ENCODE measurements at regions not wholly inside any gene's neighbourhood (a gene's known extent, or its start where the extent isn't known, plus 50 kb on each side); places are given as distances from the start of the nearest gene placed in this dataset.

DNA sequence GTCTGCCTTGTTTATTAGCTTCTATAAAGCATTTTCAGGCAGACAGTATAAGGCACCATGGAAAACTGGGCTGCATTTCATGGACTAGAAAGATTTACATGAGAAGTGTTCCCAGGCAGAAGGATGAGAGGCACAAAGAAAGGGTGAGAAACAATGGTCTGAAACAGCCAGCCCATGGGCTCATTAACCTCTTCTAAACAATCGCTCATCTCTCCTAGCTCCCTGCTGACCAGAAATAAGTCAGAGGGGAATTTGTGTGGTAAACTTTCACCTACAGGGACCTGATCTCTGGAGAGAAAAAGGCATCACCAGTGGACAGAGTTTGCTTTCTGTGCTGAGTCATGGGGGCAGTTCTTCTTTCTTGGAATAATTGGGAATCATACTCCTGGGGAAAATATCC is 51.8 kb upstream of the KIRREL3 start:
- Mint-ChIP-seq H3K4me3 (no peak overlapping the region), H3K36me3 (ENCODE audit: low read depth) (no peaks in the 10 kb centered on the region), H3K9me3 (ENCODE audit: low read depth) (no peaks in the 10 kb centered on the region), H3K27ac (no peak overlapping the region), H3K4me1 (no peaks in the 10 kb centered on the region), H3K27me3 (no peaks in the 10 kb centered on the region)
- no peak for ATAC-seq
- DNase-seq, result no peak
- CTCF ChIA-PET, result no interaction called here
- POLR2A ChIA-PET, result no interaction called here
- intact Hi-C loops (cut with DNase I, micrococcal nuclease), result no loop called here
